SHP77 (cell line): ENCODE measurements at regions not wholly inside any gene's neighbourhood (a gene's known extent, or its start where the extent isn't known, plus 50 kb on each side); places are given as distances from the start of the nearest gene placed in this dataset.
"Not testable (repeated sequence)": the region's sequence is repeated elsewhere in the genome, so short reads cannot be mapped to it uniquely, and the experiment has no call there.

Experiments used
- DNase-seq, 2 experiments: peaks; one replicate each; lab custom pipeline; 2025; lab: John Stamatoyannopoulos, UW

DNA sequence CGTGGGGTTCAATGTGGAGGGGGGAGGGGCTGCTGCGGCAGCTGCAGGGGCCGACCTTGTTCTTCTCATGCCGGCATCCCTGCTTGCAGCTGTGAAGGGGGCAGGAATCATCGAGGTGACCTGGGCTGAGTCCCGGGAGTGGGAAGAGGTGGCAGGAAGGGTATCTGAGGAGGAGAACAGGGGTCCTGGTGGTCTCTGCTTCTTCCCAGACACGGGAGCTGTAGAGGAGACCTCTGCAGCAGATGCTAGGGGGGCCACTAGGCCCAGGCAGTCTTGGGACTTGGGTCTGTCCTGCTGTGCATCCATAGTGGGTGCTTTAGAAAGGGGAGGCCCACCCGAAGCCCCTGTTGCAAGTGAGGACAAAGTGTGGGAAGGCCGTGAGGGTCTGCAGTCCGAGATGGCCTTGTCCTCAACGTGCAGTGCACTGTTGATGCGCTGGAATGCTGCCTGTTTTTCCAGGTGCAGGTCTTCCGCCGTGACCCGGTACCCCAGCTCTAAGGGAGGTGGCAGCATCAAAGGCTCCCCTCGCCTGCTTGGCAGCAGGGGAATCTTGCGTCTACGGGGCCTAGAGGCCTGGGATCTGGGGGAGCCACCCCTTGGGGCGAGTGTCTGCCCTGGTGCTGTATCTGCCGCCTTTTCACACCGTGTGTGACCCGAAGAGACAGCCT is 1370.0 kb downstream of the CDH12 start:
- DNase-seq = not testable (repeated sequence)

DNA sequence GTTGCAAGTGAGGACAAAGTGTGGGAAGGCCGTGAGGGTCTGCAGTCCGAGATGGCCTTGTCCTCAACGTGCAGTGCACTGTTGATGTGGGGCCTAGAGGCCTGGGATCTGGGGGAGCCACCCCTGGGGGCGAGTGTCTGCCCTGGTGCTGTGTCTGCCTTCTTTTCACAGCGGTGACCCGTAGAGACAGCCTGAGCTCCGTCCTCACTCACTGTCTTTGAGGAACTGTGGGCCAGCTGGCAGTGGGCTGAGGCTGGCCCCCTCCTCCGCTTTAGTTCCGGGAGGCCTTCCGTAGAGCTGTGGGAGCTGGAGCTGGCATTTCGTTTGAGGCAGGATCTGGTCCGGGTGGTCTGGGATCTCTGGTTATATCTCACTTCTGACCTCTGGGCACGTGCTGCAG is 1370.6 kb downstream of the CDH12 start:
- not testable (repeated sequence) for DNase-seq

DNA sequence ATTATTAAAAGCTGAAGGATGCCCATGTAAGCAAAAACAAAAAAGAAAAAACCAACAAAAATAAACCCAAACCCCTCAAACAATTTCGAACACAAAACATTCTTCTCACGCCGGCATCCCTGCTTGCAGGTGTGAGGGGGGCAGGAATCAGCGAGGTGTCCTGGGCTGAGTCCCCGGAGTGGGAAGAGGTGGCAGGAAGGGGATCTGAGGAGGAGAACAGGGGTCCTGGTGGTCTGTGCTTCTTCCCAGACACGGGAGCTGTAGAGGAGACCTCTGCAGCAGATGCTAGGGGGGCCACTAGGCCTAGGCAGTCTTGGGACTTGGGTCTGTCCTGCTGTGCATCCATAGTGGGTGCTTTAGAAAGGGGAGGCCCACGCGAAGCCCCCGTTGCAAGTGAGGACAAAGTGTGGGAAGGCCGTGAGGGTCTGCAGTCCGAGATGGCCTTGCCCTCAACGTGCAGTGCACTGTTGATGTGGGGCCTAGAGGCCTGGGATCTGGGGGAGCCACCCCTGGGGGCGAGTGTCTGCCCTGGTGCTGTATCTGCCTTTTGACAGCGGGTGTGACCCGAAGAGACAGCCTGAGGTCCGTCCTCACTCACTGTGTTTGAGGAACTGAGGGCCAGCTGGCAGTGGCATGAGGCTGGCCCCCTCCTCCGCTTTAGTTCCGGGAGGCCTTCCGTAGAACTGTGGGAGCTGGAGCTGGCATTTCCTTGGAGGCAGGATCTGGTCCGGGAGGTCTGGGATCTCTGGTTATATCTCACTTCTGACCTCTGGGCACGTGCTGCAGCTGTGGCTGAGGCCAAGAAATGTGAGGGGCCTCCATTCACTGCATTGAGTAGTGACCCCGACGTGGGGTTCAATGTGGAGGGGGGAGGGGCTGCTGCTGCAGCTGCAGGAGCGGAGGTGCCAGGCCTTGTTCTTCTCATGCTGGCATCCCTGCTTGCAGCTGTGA is 1371.5 kb downstream of the CDH12 start:
- not testable (repeated sequence) for DNase-seq

DNA sequence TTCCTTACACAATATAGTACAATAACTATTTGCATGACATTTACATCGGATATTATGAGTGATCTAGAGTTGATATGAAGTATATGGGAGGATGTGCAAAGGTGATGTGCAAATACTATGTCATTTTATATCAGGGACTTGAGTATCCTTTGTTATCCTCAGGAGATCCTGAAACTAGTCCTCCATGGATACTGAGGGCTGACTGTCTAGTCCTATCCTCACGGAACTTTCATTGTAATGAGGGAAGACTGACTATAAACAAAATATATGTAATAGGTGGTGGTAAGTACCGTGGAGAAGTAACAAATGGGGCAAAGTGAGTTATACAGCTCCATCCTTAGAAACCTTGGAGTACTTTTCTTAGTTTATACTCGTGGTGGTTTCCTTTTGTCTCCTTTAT is 1373.1 kb downstream of the CDH12 start:
- not testable (repeated sequence) for DNase-seq

DNA sequence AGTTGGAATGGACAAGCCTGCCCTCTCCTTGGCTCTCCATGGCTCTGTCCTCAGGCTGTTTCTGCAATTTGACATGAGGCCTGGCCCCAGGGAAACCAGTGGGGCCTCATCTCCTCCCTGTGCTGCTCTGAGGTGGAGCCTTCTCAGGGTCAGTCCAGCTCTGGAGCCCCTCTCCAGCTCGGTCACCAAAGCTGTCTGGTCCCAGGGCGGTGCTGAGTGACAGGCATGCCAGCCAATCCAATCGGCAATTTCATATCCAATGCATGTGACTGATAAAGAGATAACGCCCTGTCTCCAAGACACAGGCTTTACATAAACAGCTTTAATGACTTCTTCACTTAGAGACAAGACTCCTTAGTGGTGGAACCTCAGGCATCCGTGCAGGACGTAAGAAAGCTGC is 1379.2 kb downstream of the CDH12 start:
- DNase-seq = not testable (repeated sequence)

DNA sequence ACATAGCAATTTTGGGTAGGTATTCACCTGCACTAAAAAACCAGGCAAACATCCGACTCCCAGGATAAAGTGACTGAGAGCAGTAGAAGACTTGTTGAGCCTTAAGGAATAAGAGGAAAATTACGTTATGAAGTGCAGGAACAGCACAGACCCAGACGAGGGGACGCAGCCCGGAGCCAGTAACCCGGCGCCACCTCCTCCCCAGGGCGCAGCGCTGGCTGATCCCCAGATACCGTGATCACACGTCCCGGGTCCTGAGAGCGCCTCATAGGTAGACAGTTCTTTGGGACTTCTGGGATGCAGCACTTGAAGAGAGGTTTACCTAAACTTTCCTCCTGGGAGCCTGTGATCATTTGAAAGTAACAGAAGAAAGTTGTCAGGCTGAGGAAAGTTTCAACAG is 1379.7 kb downstream of the CDH12 start:
- not testable (repeated sequence) for DNase-seq

DNA sequence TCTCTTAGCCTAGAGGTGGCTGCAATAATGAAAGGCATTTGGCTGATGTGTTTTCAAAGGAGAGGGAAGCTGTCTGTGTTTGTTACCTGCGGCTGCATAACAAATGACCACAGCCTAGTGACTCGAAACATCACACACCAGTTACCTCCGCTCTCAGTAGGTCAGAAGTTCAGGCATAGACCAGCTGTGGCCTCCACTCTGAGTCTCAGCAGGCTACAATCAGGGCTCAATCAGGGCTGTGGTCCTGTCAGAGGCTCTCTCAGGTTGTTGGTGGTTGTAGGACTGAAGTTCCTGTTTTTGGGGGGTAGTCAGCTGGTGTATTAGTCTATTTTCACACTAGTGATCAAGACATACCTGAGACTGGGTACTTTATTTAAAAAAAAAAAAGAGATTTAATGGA is 1381.5 kb downstream of the CDH12 start:
- not testable (repeated sequence) for DNase-seq

DNA sequence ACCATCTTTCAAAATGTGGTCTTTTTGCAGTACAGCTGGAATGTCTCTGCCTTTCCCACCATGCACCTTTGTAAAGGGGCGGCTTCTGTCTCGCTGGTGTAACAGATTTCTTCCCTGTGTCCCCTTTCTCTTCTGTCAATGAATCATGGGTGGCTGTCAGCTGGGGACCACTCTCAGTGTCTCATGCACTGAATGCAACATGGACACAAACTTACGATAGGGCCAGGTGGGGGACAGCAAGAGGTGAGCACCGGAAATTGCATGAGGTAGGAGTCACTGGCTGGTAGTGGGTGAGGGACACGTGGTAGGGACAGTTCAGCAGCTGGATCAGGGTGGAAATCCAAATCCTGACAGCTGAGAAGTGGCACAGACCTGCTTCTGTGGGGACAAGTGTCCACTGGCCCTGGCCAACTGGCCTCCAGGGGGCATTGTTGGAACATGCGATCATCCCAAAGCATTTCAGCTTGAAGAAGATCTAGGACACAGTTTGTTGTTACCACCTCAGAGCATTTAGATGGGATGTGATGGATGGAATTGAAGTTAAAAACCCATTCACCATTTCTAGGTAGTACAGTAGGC is 1383.5 kb downstream of the CDH12 start:
- peak; percentile 35 to 43 for DNase-seq

DNA sequence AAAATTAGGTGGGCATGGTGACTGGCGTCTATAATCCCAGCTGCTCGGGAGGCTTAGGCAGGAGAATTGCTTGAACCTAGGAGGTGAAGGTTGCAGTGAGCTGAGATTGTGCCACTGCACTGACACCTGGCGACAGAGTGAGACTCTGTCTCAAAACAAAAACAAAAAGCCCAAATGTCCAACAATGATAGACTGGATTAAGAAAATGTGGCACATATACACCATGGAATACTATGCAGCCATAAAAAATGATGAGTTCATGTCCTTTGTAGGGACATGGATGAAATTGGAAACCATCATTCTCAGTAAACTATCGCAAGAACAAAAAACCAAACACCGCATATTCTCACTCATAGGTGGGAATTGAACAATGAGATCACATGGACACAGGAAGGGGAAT is 1385.6 kb downstream of the CDH12 start:
- DNase-seq = not testable (repeated sequence)

DNA sequence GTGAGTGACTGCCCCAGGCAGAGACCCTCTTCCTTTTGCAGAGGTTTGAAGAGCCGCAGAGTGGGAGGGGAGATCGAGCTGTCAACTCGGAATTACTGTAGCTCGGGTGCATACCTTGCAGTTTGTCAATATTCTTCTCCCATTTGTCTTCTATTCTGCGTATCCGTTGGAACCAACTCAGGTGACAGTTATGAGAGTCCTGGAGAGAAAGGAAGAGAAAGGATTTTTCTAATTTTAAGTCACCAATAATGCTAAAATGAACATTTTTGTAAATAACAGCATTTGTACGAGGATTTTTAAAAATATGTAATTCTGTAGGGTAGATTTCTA is 1393.4 kb downstream of the CDH12 start:
- not testable (repeated sequence) for DNase-seq

DNA sequence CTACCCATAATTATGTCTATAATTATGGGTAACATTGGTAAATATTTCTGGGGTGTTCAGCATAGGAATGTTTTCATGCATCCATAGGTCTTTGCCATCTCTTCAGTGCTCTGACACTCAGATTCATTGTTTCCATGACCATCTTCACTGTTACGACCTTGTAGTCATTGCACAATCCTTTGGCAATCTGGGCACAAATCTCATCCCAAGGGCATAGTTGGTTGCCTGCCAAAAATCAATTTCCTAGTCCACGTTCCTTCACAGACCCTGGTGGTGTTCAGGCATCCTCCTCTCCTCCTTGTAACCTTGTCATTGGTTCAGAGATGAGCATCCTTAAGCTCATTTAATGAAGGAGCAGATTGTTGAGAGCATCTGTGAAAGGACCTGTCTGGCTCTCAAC is 1400.7 kb downstream of the CDH12 start:
- DNase-seq = no peak

DNA sequence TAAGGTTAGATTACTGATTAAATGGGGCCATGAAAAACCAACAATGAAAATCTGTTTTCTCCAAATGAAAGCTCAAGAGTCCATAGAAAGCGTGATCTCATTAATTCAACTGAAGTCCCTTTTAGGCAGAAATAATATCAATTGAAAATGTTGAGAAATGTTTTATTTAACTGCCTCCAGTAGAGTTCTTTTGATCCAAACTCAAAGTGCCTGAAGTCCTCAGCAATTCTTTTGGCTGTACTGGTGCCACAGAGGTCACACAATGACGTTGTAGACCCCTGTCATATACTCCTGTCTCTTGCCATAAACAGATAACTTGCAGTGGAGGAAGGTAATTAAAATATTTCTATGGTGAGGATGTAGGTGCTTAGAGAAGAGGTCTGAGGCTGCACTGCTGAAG is 1420.5 kb downstream of the CDH12 start:
- no peak for DNase-seq

DNA sequence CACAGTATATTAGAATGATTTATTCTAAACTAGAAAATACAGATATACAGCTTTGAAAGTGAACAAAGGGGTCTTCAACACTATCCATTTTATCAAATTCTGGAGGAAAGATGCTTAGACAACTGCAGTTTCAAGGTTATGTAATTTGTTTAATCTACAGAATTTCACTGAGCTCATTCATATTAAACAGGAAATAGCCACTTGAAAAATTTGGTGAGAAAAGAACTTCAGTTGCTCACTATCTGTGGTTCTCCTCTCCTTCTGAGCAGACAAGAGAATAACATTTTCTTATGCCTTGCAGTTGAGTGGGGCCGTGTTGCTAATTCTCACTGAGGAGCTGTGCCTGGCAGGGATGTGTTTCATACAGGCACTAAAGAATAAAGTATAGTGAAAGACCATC is 1428.2 kb downstream of the CDH12 start:
- DNase-seq = peak in 1 of 2 experiments; percentile 8

DNA sequence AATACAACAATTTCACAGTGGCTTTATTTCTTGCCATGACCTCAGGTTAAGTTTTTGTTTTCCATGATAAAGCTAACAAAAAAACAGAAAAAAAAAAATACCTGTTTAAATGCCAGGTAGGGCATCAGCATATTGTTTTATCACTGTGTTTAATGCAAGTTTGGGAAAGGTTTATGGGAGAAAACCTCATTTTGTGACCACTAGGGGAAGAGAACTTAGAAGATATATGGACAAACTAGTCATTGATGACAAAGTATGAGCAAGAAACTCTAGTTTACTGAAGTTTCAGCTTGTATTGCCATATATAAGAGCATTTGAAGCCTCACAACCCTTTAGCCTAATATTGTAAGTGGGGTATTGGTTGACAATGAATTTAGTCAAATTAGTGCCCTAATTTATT is 1431.4 kb upstream of the CDH18 start:
- no peak for DNase-seq

DNA sequence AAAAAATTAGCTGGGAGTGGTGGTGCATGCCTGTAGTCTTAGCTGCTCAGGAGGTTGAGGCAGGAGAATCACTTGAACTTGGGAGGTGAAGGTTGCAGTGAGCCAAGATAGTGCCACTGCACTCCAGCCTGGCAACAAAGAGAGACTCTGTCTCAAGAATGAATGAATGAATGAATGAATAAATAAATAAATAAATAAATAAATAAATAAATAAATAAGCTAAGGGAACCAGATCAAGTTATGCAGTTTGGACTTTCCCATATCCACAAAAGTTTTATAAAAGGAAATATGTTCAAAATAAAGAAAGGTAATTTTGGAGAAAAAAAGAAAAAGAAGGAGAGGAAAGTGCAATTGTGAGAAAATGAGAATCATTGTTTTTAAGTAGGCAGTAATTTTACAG is 1414.1 kb upstream of the CDH18 start:
- not testable (repeated sequence) for DNase-seq

DNA sequence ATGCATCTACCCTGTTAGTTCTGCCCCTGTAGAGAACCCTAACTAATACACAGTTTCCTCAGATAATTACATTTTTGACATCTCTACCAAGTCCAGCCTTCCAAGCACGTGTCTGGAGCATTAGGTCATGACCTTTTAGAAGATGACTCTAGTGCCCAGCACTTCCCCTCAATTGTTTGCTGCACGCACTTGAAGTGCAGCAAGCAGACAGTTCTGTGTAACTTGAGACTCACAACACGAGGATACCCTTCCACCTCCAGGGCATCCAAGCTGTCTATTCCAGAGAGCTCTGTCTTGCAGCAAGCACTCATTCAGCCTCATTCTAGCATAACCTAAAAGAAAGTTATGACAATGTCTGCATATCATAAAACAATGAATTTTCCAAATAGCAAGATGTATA is 1410.5 kb upstream of the CDH18 start:
- DNase-seq = peak; percentile 48 to 51

DNA sequence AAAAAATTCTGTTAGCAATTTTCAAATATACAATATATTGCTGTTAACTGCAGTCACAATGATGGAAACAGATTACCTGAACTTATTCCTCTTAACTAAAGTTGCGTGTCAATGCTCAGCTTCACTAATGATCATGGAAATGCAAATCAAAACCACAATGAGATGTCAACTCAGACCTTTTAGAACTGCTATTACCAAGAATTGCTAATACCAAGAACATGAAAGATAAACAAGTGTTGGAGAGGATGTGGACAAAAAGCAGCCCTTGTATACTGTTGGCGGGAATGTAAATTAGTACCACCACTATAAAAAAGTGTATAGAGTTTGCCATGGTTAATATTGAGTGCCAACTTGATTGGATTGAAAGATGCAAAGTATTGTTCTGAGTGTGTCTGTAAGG is 1409.7 kb upstream of the CDH18 start:
- DNase-seq = no peak

DNA sequence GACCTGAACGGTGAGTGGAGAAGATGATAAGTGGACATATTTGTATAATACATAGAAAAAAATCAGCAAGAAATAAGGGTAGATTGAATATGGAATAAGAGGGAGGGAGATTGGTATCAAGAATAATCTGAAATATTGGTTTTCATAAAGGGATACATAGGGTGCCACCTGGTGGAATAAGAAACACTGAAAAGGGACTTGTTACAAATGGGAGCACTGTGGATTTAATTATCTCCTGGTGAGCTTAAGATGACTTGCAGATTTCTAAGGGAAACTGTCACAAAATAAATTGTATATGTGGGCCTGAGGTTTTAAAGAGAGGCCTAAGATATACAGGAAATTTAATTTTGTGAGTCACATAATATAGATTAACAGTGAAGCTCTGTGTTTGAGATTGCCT is 1403.5 kb upstream of the CDH18 start:
- peak in 1 of 2 experiments; percentile 21 for DNase-seq

DNA sequence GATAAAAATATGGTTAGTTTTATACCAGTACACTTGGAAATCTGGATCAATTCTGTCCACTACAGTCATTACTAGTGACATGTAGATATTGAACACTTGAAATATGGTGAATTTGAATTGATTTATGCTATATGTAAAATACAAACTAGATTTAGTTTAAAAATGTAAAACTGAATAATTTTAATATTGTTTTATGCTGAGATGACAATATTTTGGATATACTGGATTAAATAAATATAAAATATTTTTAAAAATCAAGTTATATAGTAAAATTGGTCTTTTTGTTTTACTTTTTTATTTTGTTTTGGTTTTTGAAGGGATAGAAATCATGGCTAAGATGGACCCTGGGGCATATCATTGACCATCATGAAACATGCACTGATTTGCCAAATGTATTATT is 1372.8 kb upstream of the CDH18 start:
- not testable (repeated sequence) for DNase-seq

DNA sequence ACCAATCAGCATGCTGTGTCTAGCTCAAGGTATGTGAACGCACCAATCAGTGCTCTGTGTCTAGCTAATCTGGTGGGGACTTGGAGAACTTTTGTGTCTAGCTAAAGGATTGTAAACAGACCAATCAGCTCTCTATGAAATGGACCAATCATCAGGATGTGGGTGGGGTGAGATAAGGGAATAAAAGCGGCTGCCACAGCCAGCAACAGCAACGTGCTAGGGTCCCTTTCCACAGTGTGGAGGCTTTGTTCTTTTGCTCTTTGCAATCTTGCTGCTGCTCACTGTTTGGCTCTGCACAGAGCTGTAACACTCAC is 1353.9 kb upstream of the CDH18 start:
- peak; percentile 37 to 53 for DNase-seq

DNA sequence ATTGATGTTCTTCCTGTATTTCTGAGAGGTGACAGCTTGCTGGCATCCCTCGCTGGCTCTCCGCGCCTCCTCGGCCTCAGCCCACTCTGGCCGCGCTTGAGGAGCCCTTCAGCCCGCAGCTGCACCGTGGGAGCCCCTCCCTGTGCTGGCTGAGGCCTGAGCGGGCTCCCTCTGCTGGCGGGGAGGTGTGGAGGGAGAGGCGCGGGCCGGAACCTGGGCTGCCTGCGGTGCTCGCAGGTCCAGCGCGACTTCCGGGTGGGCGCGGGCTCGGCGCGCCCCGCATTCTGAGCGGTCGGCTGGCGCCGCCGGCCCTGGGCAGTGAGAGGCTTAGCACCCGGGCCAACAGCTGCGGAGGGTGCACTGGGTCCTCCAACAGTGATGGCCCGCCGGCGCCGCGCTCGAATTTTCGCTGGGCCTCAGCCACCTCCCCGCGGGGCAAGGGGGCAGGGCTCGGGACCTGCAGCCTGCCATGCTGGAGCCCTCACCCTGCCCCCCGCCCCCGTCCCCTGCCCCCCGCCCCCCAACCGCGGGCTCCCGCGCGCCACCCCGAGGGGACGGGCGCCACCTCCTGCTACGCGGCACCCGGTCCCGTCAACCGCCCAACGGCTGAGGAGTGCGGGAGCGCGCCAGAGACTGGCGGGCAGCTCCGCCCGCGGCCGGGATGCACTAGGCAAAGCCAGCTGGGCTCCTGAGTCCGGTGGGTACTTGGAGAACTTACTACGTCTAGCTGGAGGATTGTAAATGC is 1353.4 kb upstream of the CDH18 start:
- peak in 1 of 2 experiments; percentile 11 for DNase-seq

DNA sequence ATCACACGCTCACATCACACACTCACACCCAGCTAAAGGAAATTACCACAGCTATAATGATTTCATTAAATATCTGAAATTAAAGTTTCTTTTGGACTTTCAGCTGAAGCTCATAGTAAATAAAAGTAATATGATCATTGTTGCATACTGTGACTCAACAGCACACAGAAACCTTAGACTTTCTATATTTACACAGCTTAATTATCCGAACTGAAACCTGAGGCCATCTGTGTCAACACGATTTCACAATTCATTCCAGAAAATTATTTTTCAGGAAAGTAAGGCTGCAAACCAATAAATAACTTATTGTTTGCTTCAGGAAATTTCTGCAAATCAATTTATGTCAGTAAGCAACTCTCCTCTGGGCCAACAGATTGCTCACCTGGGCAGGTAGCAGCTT is 1352.2 kb upstream of the CDH18 start:
- DNase-seq = peak in 1 of 2 experiments; percentile 21
